Osteoblast (primary cell): ENCODE measurements at regions not wholly inside any gene's neighbourhood (a gene's known extent, or its start where the extent isn't known, plus 50 kb on each side); places are given as distances from the start of the nearest gene placed in this dataset.

Experiments
- DNase-seq: peaks from one replicate; pipeline ENCODE4 v3.0.0; 2011; ENCODE audit warnings: low spot score, mixed read lengths; ENCODE audit not compliant: insufficient read length; ENCODE audit errors: missing footprints
- H2AFZ ChIP-seq: 2 replicates; pipeline ENCODE4 v1.6.0; 2011; ENCODE audit warnings: mild to moderate bottlenecking, low read length
- H3K27ac ChIP-seq: 2 replicates; pipeline ENCODE4 v1.5.1; 2011; ENCODE audit warnings: mild to moderate bottlenecking, low read depth, low read length, moderate library complexity
- H3K27me3 ChIP-seq: 2 replicates; pipeline ENCODE4 v1.6.0; 2012; ENCODE audit warnings: mild to moderate bottlenecking, control low read depth, inconsistent platforms, low read length, moderate library complexity; ENCODE audit not compliant: insufficient read depth
- H3K36me3 ChIP-seq: 2 replicates; pipeline ENCODE4 v1.5.1; 2011; ENCODE audit warnings: mild to moderate bottlenecking, low read length, control low read depth, moderate library complexity; ENCODE audit not compliant: insufficient read depth
- H3K4me1 ChIP-seq: 2 replicates; pipeline ENCODE4 v1.5.1; 2011; ENCODE audit warnings: mild to moderate bottlenecking, low read length, control low read depth, moderate library complexity; ENCODE audit not compliant: insufficient read depth
- H3K4me2 ChIP-seq: 2 replicates; pipeline ENCODE4 v1.6.0; 2011; ENCODE audit warnings: mild to moderate bottlenecking, low read length; ENCODE audit not compliant: insufficient read depth
- H3K4me3 ChIP-seq: fragments of 200-600 bp; sonication (generic); 3 replicates; pipeline ENCODE4 v1.5.1; 2012; ENCODE audit warnings: mild to moderate bottlenecking, low read length, inconsistent platforms; ENCODE audit not compliant: insufficient read depth
- H3K79me2 ChIP-seq: 2 replicates; pipeline ENCODE4 v1.6.0; 2012; ENCODE audit warnings: mild to moderate bottlenecking, low read length, control low read depth, inconsistent platforms; ENCODE audit not compliant: insufficient read depth
- H3K9me3 ChIP-seq: 2 replicates; pipeline ENCODE4 v1.5.1; 2011; ENCODE audit warnings: low read depth, low read length, control low read depth
- H4K20me1 ChIP-seq: 2 replicates; pipeline ENCODE4 v1.6.0; 2012; ENCODE audit warnings: mild to moderate bottlenecking, low read length, control low read depth; ENCODE audit not compliant: insufficient read depth
- TF ChIP-seq, protein P1 (sequence below): IDR thresholded peaks from 2 replicates; pipeline ENCODE4 v1.5.1; 2011; ENCODE audit warnings: mild to moderate bottlenecking, low read depth, low read length, moderate library complexity; ENCODE audit errors: extremely low read depth

DNA sequence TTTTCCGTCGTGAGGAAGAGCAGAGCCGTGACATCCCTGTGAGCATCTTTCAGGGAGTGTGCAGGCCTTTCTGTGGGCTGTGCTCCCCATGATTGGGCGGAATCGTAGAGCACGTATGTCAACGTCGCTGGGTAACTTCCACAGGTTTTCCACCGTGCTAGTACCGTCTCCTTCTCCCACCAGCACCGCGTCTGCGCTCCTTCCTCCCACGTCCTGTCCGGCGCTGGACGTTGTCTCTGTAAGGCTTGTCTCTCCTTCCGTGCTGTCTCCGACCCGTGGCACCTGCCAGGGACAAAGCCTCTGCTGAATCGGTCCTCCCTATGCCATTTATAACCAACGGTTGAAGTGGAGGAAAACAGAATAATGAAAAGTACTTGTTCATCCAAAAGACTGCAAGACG lies 386.7 kb downstream of the BRD1 start:
- TF ChIP-seq, protein P1, sequence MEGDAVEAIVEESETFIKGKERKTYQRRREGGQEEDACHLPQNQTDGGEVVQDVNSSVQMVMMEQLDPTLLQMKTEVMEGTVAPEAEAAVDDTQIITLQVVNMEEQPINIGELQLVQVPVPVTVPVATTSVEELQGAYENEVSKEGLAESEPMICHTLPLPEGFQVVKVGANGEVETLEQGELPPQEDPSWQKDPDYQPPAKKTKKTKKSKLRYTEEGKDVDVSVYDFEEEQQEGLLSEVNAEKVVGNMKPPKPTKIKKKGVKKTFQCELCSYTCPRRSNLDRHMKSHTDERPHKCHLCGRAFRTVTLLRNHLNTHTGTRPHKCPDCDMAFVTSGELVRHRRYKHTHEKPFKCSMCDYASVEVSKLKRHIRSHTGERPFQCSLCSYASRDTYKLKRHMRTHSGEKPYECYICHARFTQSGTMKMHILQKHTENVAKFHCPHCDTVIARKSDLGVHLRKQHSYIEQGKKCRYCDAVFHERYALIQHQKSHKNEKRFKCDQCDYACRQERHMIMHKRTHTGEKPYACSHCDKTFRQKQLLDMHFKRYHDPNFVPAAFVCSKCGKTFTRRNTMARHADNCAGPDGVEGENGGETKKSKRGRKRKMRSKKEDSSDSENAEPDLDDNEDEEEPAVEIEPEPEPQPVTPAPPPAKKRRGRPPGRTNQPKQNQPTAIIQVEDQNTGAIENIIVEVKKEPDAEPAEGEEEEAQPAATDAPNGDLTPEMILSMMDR = no peak
- Histone ChIP-seq H3K79me2 (no peaks in the 10 kb centered on the region), H3K4me1 (no peaks in the 10 kb centered on the region), H2AFZ (no peak overlapping the region), H3K9me3 (peaks cover 8% of the 10 kb centered on the region), H3K4me3 (no peak overlapping the region), H3K27me3 (no peaks in the 10 kb centered on the region), H3K4me2 (no peak overlapping the region), H3K36me3 (no peaks in the 10 kb centered on the region), H4K20me1 (no peaks in the 10 kb centered on the region), H3K27ac (no peak overlapping the region)
- peak; percentile 15 for DNase-seq

DNA sequence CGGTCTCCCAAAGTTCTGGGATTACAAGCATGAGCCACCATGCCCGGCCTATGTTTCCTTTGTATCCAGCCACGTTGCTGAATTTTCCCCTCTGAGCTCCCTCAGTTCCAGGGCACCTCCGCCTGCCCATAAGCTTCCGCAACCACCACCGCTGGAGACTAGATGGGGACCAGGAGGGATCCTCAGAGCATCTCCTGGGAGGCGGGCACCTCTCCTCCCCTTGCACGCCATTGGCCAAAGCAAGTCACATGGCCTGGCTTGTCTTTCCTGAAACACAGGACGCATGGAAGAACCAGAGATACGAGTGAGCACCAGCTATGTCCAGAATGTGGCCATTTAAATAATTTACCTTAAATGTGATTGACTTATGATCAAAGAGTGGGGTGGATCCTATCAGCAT lies 388.3 kb downstream of the BRD1 start:
- H3K27ac ChIP-seq = no peak overlapping the region
- no peaks in the 10 kb centered on the region for H3K36me3 ChIP-seq
- no peaks in the 10 kb centered on the region for H3K79me2 ChIP-seq
- H3K27me3 ChIP-seq = no peaks in the 10 kb centered on the region
- no peaks in the 10 kb centered on the region for H4K20me1 ChIP-seq
- no peak overlapping the region for H2AFZ ChIP-seq
- peaks cover 8% of the 10 kb centered on the region for H3K9me3 ChIP-seq
- H3K4me2 ChIP-seq = no peak overlapping the region
- no peak overlapping the region for H3K4me3 ChIP-seq
- TF ChIP-seq, protein P1 = no peak
- H3K4me1 ChIP-seq = no peaks in the 10 kb centered on the region
- peak; percentile 46 for DNase-seq

DNA sequence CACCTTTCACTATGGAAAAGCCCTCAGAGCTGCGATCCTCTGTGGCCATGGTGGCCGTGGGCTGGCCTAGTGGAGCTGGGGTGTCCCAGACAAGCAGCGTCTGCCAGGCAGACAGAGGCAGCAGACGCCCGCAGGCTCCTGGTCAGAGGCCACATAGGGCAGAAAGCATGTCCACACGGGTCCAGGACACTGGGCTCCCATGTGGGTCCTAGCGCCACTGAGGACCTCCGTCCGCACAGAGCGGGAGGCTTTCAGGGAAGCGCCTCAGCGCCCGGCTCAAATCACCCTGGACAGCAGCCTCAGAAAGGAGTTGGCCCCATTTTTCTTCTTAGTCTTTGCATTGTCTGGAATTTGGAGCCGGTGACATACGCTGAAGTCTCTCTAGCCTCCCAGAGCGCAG lies 389.7 kb downstream of the BRD1 start:
- Histone ChIP-seq H2AFZ (no peak overlapping the region), H3K79me2 (no peaks in the 10 kb centered on the region), H3K27me3 (no peaks in the 10 kb centered on the region), H3K4me3 (no peak overlapping the region), H3K36me3 (no peaks in the 10 kb centered on the region), H3K9me3 (peaks cover 8% of the 10 kb centered on the region), H3K4me1 (no peaks in the 10 kb centered on the region), H3K27ac (no peak overlapping the region), H3K4me2 (no peak overlapping the region), H4K20me1 (no peaks in the 10 kb centered on the region)
- TF ChIP-seq, protein P1 = no peak
- DNase-seq = no peak

DNA sequence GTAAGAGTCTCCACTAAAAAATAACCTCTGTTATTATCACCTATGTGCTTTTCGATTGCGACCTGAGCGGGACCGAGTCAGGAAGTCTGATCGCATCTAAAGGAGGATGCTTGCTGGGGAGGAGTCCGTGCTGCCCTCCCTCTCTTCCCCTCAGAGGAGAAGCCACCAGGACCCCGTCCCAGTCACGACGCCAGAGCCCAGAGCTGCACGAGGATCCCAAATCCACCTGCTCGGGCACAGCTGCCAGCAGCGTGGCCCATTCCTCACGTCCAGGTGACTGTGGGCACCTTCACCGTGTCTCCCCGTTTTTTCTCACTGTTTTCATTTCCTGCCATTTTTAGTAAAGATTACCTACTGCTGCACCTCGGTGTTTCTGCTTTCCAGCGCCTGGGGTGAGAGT lies 390.3 kb downstream of the BRD1 start:
- Histone ChIP-seq H4K20me1 (no peaks in the 10 kb centered on the region), H3K4me3 (no peak overlapping the region), H3K36me3 (no peaks in the 10 kb centered on the region), H3K4me2 (no peak overlapping the region), H3K4me1 (no peaks in the 10 kb centered on the region), H3K27me3 (no peaks in the 10 kb centered on the region), H3K79me2 (no peaks in the 10 kb centered on the region), H3K27ac (no peak overlapping the region), H3K9me3 (peaks cover 8% of the 10 kb centered on the region), H2AFZ (no peak overlapping the region)
- TF ChIP-seq, protein P1 = no peak
- peak; percentile 37 for DNase-seq
